Right ventricle myocardium inferior (tissue), 1 donor: ENCODE measurements at regions not wholly inside any gene's neighbourhood (a gene's known extent, or its start where the extent isn't known, plus 50 kb on each side); places are given as distances from the start of the nearest gene placed in this dataset.
"Not testable (repeated sequence)": the region's sequence is repeated elsewhere in the genome, so short reads cannot be mapped to it uniquely, and the experiment has no call there.

ENCODE experiments used
- ATAC-seq: fragments of 200-7000 bp; cut with Tn5 transposase; one replicate; pipeline ENCODE4 v1.9.1; 2020; ENCODE audit warnings: mild to moderate bottlenecking, moderate library complexity
- DNase-seq: peaks from one replicate; pipeline ENCODE4 v3.0.0; 2021; ENCODE audit errors: missing footprints
- intact Hi-C: fragments of 100-400 bp; cut with DNase I; formaldehyde crosslinking; loops from one replicate; pipeline ENCODE4 v1.11.0; 2022
- donor health status: DM: no; HTN: yes; CAD: no; lungs with severe emphysema.

GRCh38 chr10:56123247-56123646, 237.8 kb downstream of the ZWINT start:
- ATAC-seq (no peak), DNase-seq (no peak)
- intact Hi-C loops, result no loop called here

- intact Hi-C loops, result no loop called here
- ATAC-seq, result no peak
- no peak for DNase-seq
Observed at GRCh38 chr10:56116684-56117083, 244.4 kb downstream of the ZWINT start.

GRCh38 chr10:56109454-56109853, 251.6 kb downstream of the ZWINT start:
- peak; percentile 50 for DNase-seq
- no peak for ATAC-seq
- intact Hi-C loops, result no loop called here

GRCh38 chr10:56104923-56105322, 256.1 kb downstream of the ZWINT start:
- ATAC-seq, result no peak
- DNase-seq, result no peak
- intact Hi-C loops, result no loop called here

GRCh38 chr10:56104487-56104886, 256.6 kb downstream of the ZWINT start:
- intact Hi-C loops, result no loop called here
- ATAC-seq, result no peak
- DNase-seq, result no peak

- intact Hi-C loops, result no loop called here
- DNase-seq (no peak), ATAC-seq (no peak)
Observed at GRCh38 chr10:56096226-56096517, 264.9 kb downstream of the ZWINT start.

GRCh38 chr10:56095506-56096225, 265.4 kb downstream of the ZWINT start:
- DNase-seq (no peak), ATAC-seq (no peak)
- intact Hi-C loops, result no loop called here

- ATAC-seq, DNase-seq, intact Hi-C loops: not testable (repeated sequence)
Observed at GRCh38 chr10:56093645-56094044, 267.4 kb downstream of the ZWINT start.

- intact Hi-C loops, result no loop called here
- no peak for ATAC-seq
- no peak for DNase-seq
Observed at GRCh38 chr10:56091872-56092271, 269.2 kb downstream of the ZWINT start.

- no peak for DNase-seq
- intact Hi-C loops, result no loop called here
- ATAC-seq, result no peak
Observed at GRCh38 chr10:56090914-56091540, 270.0 kb downstream of the ZWINT start.

GRCh38 chr10:56085406-56086122, 275.5 kb downstream of the ZWINT start:
- intact Hi-C loops, result no loop called here
- DNase-seq, result no peak
- no peak for ATAC-seq

- intact Hi-C loops, result no loop called here
- ATAC-seq (no peak), DNase-seq (no peak)
Observed at GRCh38 chr10:56082169-56082568, 278.9 kb downstream of the ZWINT start.

- no peak for DNase-seq
- intact Hi-C loops, result no loop called here
- ATAC-seq, result no peak
Observed at GRCh38 chr10:56068473-56069263, 292.4 kb downstream of the ZWINT start.

- DNase-seq (no peak), ATAC-seq (no peak)
- intact Hi-C loops, result no loop called here
Observed at GRCh38 chr10:56068040-56068439, 293.0 kb downstream of the ZWINT start.

GRCh38 chr10:56063642-56064041, 297.4 kb downstream of the ZWINT start:
- ATAC-seq (no peak), DNase-seq (no peak)
- intact Hi-C loops, result no loop called here

- DNase-seq (no peak), ATAC-seq (no peak)
- intact Hi-C loops, result no loop called here
Observed at GRCh38 chr10:56057860-56058259, 303.2 kb downstream of the ZWINT start.

GRCh38 chr10:56035489-56035888, 325.6 kb downstream of the ZWINT start:
- DNase-seq, result no peak
- intact Hi-C loops, result no loop called here
- ATAC-seq, result no peak

GRCh38 chr10:56028298-56029132, 332.5 kb downstream of the ZWINT start:
- intact Hi-C loops, result no loop called here
- ATAC-seq (no peak), DNase-seq (no peak)

- intact Hi-C loops, result no loop called here
- DNase-seq (no peak), ATAC-seq (no peak)
Observed at GRCh38 chr10:56012101-56012500, 349.0 kb downstream of the ZWINT start.
